ENCODE measurements at regions not wholly inside any gene's neighbourhood (a gene's known extent, or its start where the extent isn't known, plus 50 kb on each side); places are given as distances from the start of the nearest gene placed in this dataset.

GRCh38 chr5:158154226-158155005 lies 295.5 kb upstream of the CLINT1 start:
- TF ChIP-seq CTCF (conservative IDR thresholded peaks at IDR 0.05 in 1 of 2, IDR thresholded peaks at IDR 0.05 in 1 of 2; ENCODE audit: low read depth in 1 of 2, low read length in 2 of 2) (peak in 1 of 2 donors; percentile 5), EZH2 (IDR thresholded peaks at IDR 0.05; ENCODE audit: low read length, missing control alignments) (no peak)
